ENCODE measurements at regions not wholly inside any gene's neighbourhood (a gene's known extent, or its start where the extent isn't known, plus 50 kb on each side); places are given as distances from the start of the nearest gene placed in this dataset.
"Not testable (repeated sequence)": the region's sequence is repeated elsewhere in the genome, so short reads cannot be mapped to it uniquely, and the experiment has no call there.

DNA sequence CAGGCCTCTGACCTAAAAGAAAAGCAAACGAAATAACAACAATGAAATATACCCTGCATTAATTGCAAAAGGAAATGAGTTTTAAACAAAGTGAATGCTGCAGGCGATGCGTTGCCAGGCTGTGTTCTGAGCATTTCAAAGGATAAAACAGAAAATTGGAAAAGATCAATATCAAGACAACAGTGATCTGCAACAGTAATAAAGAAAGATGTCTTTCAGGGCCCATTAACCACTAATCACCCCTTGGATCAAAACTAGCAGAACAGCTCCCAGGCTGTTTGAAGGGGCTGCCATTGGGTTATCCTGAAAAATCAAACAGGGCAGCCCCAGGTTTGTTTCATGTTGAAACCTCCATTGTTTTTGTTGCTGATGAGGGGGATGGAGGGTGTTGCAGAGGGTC is 219.2 kb downstream of the FGFR2 start:
- TF ChIP-seq, protein P1, sequence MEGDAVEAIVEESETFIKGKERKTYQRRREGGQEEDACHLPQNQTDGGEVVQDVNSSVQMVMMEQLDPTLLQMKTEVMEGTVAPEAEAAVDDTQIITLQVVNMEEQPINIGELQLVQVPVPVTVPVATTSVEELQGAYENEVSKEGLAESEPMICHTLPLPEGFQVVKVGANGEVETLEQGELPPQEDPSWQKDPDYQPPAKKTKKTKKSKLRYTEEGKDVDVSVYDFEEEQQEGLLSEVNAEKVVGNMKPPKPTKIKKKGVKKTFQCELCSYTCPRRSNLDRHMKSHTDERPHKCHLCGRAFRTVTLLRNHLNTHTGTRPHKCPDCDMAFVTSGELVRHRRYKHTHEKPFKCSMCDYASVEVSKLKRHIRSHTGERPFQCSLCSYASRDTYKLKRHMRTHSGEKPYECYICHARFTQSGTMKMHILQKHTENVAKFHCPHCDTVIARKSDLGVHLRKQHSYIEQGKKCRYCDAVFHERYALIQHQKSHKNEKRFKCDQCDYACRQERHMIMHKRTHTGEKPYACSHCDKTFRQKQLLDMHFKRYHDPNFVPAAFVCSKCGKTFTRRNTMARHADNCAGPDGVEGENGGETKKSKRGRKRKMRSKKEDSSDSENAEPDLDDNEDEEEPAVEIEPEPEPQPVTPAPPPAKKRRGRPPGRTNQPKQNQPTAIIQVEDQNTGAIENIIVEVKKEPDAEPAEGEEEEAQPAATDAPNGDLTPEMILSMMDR (IDR thresholded peaks at IDR 0.05; ENCODE audit: low read length, missing control alignments) = no peak
- no peak for DNase-seq (ENCODE audit: low read depth)
- no peak overlapping the region for H3K4me3 ChIP-seq (replicated peaks; ENCODE audit: low read depth, low read length)

DNA sequence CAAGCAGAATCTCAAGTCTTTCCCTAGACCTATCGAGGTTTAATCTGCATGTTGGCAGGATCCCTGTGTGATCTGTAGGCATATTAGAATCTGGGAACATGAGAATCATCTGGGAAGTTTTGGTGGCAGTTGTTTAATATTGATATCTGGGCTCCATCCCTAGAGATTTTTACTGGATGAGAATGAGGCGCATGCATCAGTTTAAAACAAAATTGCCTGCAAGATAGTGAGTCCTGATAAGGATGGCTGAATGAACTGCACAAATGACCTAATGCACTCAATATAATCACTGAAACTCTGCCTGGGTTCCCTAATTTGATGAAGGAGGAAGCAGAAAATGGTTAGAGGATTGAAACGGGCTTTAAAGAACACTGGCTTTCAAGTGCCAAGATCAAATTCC is 218.0 kb downstream of the FGFR2 start:
- TF ChIP-seq, protein P1 (IDR thresholded peaks at IDR 0.05; ENCODE audit: low read length, missing control alignments) = no peak
- no peak for DNase-seq (ENCODE audit: low read depth)
- no peak overlapping the region for H3K4me3 ChIP-seq (replicated peaks; ENCODE audit: low read depth, low read length)

DNA sequence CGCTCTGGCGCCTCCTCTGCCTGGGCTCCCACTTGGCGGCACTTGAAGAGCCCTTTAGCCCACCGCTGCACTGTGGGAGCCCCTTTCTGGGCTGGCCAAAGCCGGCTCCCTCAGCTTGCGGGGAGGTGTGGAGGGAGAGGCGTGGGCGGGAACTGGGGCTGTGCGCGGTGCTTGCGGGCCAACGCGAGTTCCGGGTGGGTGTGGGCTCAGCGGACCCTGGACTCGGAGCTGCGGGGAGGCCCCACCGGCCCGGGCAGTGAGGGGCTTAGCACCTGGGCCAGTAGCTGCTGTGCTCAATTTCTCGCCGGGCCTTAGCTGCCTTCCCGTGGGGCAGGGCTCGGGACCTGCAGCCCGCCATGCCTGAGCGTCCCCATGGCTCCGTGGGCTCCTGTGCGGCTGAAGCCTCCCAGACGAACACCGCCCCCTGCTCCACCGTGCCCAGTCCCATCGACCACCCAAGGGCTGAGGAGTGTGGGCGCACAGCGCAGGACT is 216.2 kb downstream of the FGFR2 start:
- H3K4me3 ChIP-seq (replicated peaks; ENCODE audit: low read depth, low read length); DNase-seq (ENCODE audit: low read depth): not testable (repeated sequence)

DNA sequence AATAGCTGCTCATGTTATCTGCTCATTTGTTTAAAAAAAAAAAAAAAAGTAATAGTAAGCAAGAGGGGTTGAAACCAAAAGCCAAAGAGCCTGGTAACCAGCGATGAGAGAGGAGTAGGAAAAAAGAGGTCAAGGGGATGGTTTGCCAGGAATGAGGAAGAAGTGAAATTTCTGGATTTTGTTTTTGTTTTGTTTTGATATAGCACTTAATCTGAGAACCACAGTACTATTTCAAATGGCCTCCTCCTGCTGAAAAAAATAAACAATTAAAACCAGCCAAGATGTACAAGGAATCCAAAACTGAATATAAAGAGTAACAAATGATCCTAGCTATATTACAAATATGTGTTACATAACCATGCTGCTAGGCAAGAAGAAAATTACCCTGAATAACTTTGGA is 213.1 kb downstream of the FGFR2 start:
- TF ChIP-seq, protein P1 (IDR thresholded peaks at IDR 0.05; ENCODE audit: low read length, missing control alignments) = no peak
- H3K4me3 ChIP-seq (replicated peaks; ENCODE audit: low read depth, low read length) = no peak overlapping the region
- DNase-seq (ENCODE audit: low read depth) = no peak

DNA sequence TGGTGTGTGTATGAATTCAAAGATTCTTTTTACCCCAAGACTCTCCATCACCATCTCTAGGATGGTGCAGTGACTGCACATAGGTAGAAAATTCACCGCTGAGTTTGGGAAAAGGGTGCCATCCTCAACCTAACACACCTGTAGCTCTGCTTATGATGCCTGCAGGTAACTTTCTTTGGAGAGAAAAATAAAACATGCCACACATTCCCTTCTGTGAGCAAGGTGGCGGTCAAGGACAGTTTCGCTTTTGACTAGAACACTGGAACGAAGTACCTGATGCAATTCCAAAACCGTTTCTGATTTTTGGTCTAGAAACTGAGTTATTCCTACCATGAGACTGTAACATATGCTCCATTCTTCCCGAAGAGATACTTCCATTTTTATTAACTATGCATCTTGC is 205.6 kb downstream of the FGFR2 start:
- H3K4me3 ChIP-seq (replicated peaks; ENCODE audit: low read depth, low read length) = no peak overlapping the region
- TF ChIP-seq, protein P1 (IDR thresholded peaks at IDR 0.05; ENCODE audit: low read length, missing control alignments) = no peak
- DNase-seq (ENCODE audit: low read depth) = no peak

DNA sequence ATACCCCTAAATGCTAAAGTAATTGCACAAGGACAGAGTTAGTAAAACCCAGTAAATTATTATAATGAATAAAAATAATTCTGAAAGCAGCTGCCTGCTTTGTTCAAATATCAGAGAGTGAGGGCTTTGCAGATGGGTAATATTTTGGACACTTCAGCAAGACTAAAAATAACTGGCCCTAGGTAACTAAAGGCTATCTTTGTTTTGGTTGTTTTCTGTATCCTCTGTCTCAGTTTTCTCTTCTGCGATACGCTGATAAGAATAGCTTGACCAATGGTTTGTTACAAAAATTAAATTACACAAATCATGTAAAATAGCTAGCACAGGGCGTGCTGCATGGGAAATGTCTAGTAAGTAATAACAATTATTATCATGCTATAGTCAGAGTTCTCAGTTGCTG is 204.7 kb downstream of the FGFR2 start:
- TF ChIP-seq, protein P1 (IDR thresholded peaks at IDR 0.05; ENCODE audit: low read length, missing control alignments) = no peak
- DNase-seq (ENCODE audit: low read depth) = no peak
- H3K4me3 ChIP-seq (replicated peaks; ENCODE audit: low read depth, low read length) = no peak overlapping the region

DNA sequence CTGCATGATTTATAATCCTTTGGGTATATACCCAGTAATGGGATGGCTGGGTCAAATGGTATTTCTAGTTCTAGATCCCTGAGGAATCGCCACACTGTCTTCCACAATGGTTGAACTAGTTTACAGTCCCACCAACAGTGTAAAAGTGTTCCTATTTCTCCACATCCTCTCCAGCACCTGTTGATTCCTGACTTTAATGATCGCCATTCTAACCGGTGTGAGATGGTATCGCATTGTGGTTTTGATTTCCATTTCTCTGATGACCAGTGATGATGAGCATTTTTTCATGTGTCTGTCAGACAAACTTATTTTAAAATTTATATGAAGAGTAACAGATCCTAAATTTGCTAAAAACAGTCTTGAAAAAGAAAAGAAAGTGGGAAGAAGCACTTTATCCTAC is 197.7 kb downstream of the FGFR2 start:
- H3K4me3 ChIP-seq (replicated peaks; ENCODE audit: low read depth, low read length) = not testable (repeated sequence)

DNA sequence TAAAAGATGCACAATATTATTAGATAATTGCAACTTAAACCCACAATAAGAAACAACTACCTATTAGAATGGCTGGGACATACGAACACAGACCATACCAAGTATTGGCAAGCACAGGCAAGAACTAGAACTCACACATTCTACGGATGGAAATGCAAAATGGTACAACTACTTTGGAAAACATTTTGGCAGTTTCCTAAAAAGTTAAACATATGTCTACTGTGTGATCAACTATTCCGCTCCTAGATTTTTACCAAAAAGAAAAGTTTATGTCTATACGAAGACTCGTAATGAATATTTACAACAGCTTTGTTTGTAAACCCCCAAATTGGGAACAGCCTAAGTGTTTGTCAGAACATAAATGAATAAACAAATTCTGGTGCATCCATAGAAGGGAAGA is 194.7 kb downstream of the FGFR2 start:
- no peak for DNase-seq (ENCODE audit: low read depth)
- H3K4me3 ChIP-seq (replicated peaks; ENCODE audit: low read depth, low read length) = no peak overlapping the region
- TF ChIP-seq, protein P1 (IDR thresholded peaks at IDR 0.05; ENCODE audit: low read length, missing control alignments) = no peak

More for the DNA sequence above, 197.7 kb downstream of the FGFR2 start:
- not testable (repeated sequence) for DNase-seq (ENCODE audit: low read depth)
